HepG2 (cell line): ENCODE measurements at regions not wholly inside any gene's neighbourhood (a gene's known extent, or its start where the extent isn't known, plus 50 kb on each side); places are given as distances from the start of the nearest gene placed in this dataset.

Source experiments
- ATAC-seq: fragments of 200-7000 bp; cut with Tn5 transposase; 3 replicates; pipeline ENCODE4 v1.9.1; 2020; ENCODE audit warnings: mild to moderate bottlenecking, moderate library complexity
- BruUV-seq: library from RNA; stranded (reverse); fragments of 400-500 nt; replicated peaks from 2 replicates; lab custom pipeline; 2021; lab: Mats Ljungman, UMichigan
- CTCF ChIA-PET: fragments of 300-600 bp; formaldehyde crosslinking; extraction: SDS; loops from one replicate; lab custom pipeline; 2021; ENCODE audit warnings: low total read pairs, inconsistent platforms, low intra/inter-chr PET ratio; lab: Yijun Ruan, JAX
- POLR2A ChIA-PET: fragments of 350-600 bp; sonication (Branson Sonifier 250); formaldehyde crosslinking; loops from one replicate; lab custom pipeline; 2020; ENCODE audit warnings: antibody characterized with exemption, inconsistent platforms; lab: Yijun Ruan, JAX
- DNase-seq: peaks from one replicate; pipeline ENCODE4 v3.0.0-alpha.2; 2015; ENCODE audit warnings: low spot score
- FAIRE-seq: peaks from 3 replicates; lab custom pipeline; 2011; peaks lifted over from hg19 to GRCh38; lab: Jason Lieb, UNC
- H2AFZ ChIP-seq: one replicate; pipeline ENCODE4 v1.6.1; 2011; ENCODE audit warnings: low read length, inconsistent platforms
- H3K27ac ChIP-seq: fragments of 300-600 bp; 3 replicates; pipeline ENCODE4 v1.8.0; 2011; ENCODE audit warnings: mixed run types, mild to moderate bottlenecking, mixed read lengths, low read length, inconsistent platforms; ENCODE audit not compliant: insufficient read depth; ENCODE audit errors: extremely low read length
- H3K27me3 ChIP-seq, 2 experiments: fragments of 200-600 bp in 1 of 2; 2 replicates in 1 of 2; 3 replicates in 1 of 2; pipeline versions ENCODE4 v1.6.0 to v1.8.0; 2011; ENCODE audit warnings: low read length in 2 of 2, mild to moderate bottlenecking in 2 of 2, moderate library complexity in 2 of 2, inconsistent platforms in 1 of 2; ENCODE audit not compliant: insufficient read depth in 2 of 2, control insufficient read depth in 1 of 2
- H3K36me3 ChIP-seq, 2 experiments: fragments of 200-600 bp in 1 of 2; replicated peaks in 1 of 2; 2 replicates in 1 of 2; 3 replicates in 1 of 2; pipeline versions ENCODE4 v1.5.1 to v1.8.0; 2011; ENCODE audit warnings: low read length in 2 of 2, inconsistent platforms in 1 of 2; ENCODE audit not compliant: insufficient read depth in 2 of 2, control insufficient read depth in 1 of 2
- H3K4me1 ChIP-seq: 2 replicates; pipeline ENCODE4 v1.5.1; 2012; ENCODE audit warnings: low read length, inconsistent platforms; ENCODE audit not compliant: insufficient read depth
- H3K4me2 ChIP-seq: 2 replicates; pipeline ENCODE4 v1.6.0; 2011; ENCODE audit warnings: low read depth, low read length, inconsistent platforms
- H3K4me3 ChIP-seq, 3 experiments: fragments of 200-600 bp in 1 of 3; sonication (generic), shearing (Covaris generic) in 1 of 3; replicated peaks in 1 of 3; 2 replicates each; pipeline ENCODE4 v1.5.1; 2011 to 2016; ENCODE audit warnings: low read length in 3 of 3, inconsistent platforms in 2 of 3, low read depth in 2 of 3, mild to moderate bottlenecking in 2 of 3, control low read depth in 1 of 3, mixed read lengths in 1 of 3; ENCODE audit not compliant: insufficient read depth in 1 of 3
- H3K79me2 ChIP-seq: one replicate; pipeline ENCODE4 v1.6.1; 2011; ENCODE audit warnings: low read length, inconsistent platforms; ENCODE audit not compliant: insufficient read depth
- H3K9ac ChIP-seq: 2 replicates; pipeline ENCODE4 v1.6.0; 2011; ENCODE audit warnings: mild to moderate bottlenecking, low read depth, low read length, inconsistent platforms; ENCODE audit not compliant: insufficient read depth
- H3K9me3 ChIP-seq: 2 replicates; pipeline ENCODE4 v1.5.1; 2012; ENCODE audit warnings: mild to moderate bottlenecking, low read length
- H4K20me1 ChIP-seq: 2 replicates; pipeline ENCODE4 v1.6.0; 2011; ENCODE audit warnings: inconsistent platforms, mild to moderate bottlenecking, low read length, moderate library complexity; ENCODE audit not compliant: insufficient read depth
- ATF7 ChIP-seq, 2 experiments: fragments of 450-650 bp in 1 of 2; sonication (generic) in 1 of 2; formaldehyde crosslinking in 1 of 2; IDR thresholded peaks; 2 replicates each; pipeline versions ENCODE4 v1.4.0 to v1.6.1; 2016 to 2020; ENCODE audit warnings: antibody characterized with exemption in 1 of 2, mild to moderate bottlenecking in 1 of 2, missing genetic modification reagents in 1 of 2
- FOXJ3 ChIP-seq: sonication (generic); formaldehyde crosslinking; IDR thresholded peaks from 2 replicates; pipeline ENCODE4 v1.4.0; 2020; ENCODE audit warnings: missing genetic modification reagents, mild to moderate bottlenecking, borderline replicate concordance
- NFRKB ChIP-seq: fragments of 450-650 bp; IDR thresholded peaks from 2 replicates; pipeline ENCODE4 v1.6.1; 2017
- SNRNP70 ChIP-seq: fragments of 200-400 bp; formaldehyde crosslinking; IDR thresholded peaks from 2 replicates; pipeline ENCODE4 v1.6.1; 2017; ENCODE audit warnings: mild to moderate bottlenecking, low read depth, low read length, moderate library complexity
- SRSF4 ChIP-seq: fragments of 200-400 bp; formaldehyde crosslinking; IDR thresholded peaks from one replicate; pipeline ENCODE4 v1.6.1; 2018; ENCODE audit warnings: mild to moderate bottlenecking, low read depth, low read length, moderate library complexity; ENCODE audit not compliant: poor library complexity, severe bottlenecking
- TBL1XR1 ChIP-seq: fragments of 150-350 bp; IDR thresholded peaks from 2 replicates; pipeline ENCODE4 v1.6.1; 2014; ENCODE audit warnings: borderline replicate concordance, low read length; ENCODE audit not compliant: partially characterized antibody
- ZNF207 ChIP-seq: fragments of 450-650 bp; IDR thresholded peaks from 2 replicates; pipeline ENCODE4 v1.6.1; 2016; ENCODE audit warnings: antibody characterized with exemption, borderline replicate concordance
- ZNF343 ChIP-seq: sonication (generic); formaldehyde crosslinking; IDR thresholded peaks from 2 replicates; pipeline ENCODE4 v1.4.0; 2020; ENCODE audit warnings: mild to moderate bottlenecking, missing genetic modification reagents
- ZNF615 ChIP-seq: sonication (generic); formaldehyde crosslinking; IDR thresholded peaks from 2 replicates; pipeline ENCODE4 v1.5.0; 2020; ENCODE audit warnings: mild to moderate bottlenecking, missing genetic modification reagents, borderline replicate concordance
- ZNF772 ChIP-seq: sonication (generic); formaldehyde crosslinking; IDR thresholded peaks from 2 replicates; pipeline ENCODE4 v1.5.0; 2020; ENCODE audit warnings: mild to moderate bottlenecking, missing genetic modification reagents
- WGBS: methylation state at CpG from one replicate; pipeline ENCODE4 v1.1.6; 2017; ENCODE audit warnings: low lambda C conversion rate; 5-methylcytosine and 5-hydroxymethylcytosine counted together
- in situ Hi-C: cut with HindIII; loops from 2 replicates; pipeline ENCODE4 v1.10.0; 2017; ENCODE audit warnings: low pct_unique_long_range_greater_than_20kb; ENCODE audit not compliant: extremely low pct_ligation_motif_present
- intact Hi-C: fragments of 100-400 bp; cut with micrococcal nuclease; formaldehyde crosslinking; loops from one replicate; pipeline ENCODE4 v1.10.0; 2022; ENCODE audit not compliant: unreplicated experiment
- TF ChIP-seq, protein P1 (sequence below): sonication (generic); formaldehyde crosslinking; IDR thresholded peaks from 2 replicates; pipeline ENCODE4 v1.4.0; 2020; ENCODE audit warnings: missing genetic modification reagents, mild to moderate bottlenecking, borderline replicate concordance
- TF ChIP-seq, protein P2 (sequence below): sonication (generic); formaldehyde crosslinking; IDR thresholded peaks from 2 replicates; pipeline ENCODE4 v1.5.0; 2020; ENCODE audit warnings: mild to moderate bottlenecking, missing genetic modification reagents, borderline replicate concordance

DNA sequence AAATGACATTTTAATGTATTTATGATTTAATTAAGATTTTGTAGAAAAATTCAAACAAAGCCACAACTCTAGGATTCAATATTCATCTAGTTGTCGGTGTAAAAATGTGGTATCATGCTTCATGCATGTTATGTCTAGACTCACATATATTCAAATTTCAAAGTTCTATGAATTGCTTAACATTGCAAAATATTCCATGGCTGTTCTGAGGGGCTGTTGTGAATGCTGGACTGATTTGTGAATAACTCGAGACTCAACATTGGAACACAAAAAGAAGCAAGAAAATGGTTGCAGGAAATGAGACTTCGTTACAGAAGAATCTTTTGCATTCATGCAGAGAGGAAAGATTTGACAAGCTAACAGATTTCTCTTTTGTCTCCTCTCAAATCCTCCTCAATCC lies 705.9 kb downstream of the DHX35 start:
- 15% methylated on average over 3 of the region's 3 CpGs for whole genome bisulfite sequencing
- Histone ChIP-seq H3K4me2 (no peak overlapping the region), H3K27ac (no peak overlapping the region), H3K4me3 (no peak overlapping the region), H3K79me2 (no peaks in the 10 kb centered on the region), H3K36me3 (no peaks in the 10 kb centered on the region), H3K27me3 (no peaks in the 10 kb centered on the region), H3K4me1 (no peaks in the 10 kb centered on the region), H3K9ac (no peak overlapping the region), H2AFZ (no peak overlapping the region), H4K20me1 (no peaks in the 10 kb centered on the region), H3K9me3 (peaks cover 87% of the 10 kb centered on the region)
- in situ Hi-C loops (no loop called here), intact Hi-C loops (no loop called here)
- ChIA-PET CTCF (no interaction called here), POLR2A (no interaction called here)
- DNase-seq, result no peak
- no TSS peak for BruUV-seq
- no peak for ATAC-seq
- FAIRE-seq, result no peak
- no peak for TF ChIP-seq ZNF615 (CRISPR knock-in tag)
- TF ChIP-seq ZNF343 (CRISPR knock-in tag), result no peak
- TF ChIP-seq, protein P1, sequence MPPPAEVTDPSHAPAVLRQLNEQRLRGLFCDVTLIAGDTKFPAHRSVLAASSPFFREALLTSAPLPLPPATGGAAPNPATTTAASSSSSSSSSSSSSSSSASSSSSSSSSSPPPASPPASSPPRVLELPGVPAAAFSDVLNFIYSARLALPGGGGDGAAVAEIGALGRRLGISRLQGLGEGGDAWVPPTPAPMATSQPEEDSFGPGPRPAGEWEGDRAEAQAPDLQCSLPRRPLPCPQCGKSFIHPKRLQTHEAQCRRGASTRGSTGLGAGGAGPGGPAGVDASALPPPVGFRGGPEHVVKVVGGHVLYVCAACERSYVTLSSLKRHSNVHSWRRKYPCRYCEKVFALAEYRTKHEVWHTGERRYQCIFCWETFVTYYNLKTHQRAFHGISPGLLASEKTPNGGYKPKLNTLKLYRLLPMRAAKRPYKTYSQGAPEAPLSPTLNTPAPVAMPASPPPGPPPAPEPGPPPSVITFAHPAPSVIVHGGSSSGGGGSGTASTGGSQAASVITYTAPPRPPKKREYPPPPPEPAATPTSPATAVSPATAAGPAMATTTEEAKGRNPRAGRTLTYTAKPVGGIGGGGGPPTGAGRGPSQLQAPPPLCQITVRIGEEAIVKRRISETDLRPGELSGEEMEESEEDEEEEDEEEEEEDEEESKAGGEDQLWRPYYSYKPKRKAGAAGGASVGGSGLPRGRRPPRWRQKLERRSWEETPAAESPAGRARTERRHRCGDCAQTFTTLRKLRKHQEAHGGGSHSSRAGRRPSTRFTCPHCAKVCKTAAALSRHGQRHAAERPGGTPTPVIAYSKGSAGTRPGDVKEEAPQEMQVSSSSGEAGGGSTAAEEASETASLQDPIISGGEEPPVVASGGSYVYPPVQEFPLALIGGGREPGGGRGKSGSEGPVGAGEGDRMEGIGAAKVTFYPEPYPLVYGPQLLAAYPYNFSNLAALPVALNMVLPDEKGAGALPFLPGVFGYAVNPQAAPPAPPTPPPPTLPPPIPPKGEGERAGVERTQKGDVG (CRISPR knock-in tag), result no peak
- TF ChIP-seq NFRKB, result no peak
- no peak for TF ChIP-seq ATF7 (IDR thresholded peaks at IDR 0.05)
- no peak for TF ChIP-seq ATF7 (CRISPR knock-in tag; IDR thresholded peaks at IDR 0.05)
- no peak for TF ChIP-seq ZNF207
- no peak for TF ChIP-seq SNRNP70
- no peak for TF ChIP-seq ZNF772
- no peak for TF ChIP-seq SRSF4
- TF ChIP-seq, protein P2, sequence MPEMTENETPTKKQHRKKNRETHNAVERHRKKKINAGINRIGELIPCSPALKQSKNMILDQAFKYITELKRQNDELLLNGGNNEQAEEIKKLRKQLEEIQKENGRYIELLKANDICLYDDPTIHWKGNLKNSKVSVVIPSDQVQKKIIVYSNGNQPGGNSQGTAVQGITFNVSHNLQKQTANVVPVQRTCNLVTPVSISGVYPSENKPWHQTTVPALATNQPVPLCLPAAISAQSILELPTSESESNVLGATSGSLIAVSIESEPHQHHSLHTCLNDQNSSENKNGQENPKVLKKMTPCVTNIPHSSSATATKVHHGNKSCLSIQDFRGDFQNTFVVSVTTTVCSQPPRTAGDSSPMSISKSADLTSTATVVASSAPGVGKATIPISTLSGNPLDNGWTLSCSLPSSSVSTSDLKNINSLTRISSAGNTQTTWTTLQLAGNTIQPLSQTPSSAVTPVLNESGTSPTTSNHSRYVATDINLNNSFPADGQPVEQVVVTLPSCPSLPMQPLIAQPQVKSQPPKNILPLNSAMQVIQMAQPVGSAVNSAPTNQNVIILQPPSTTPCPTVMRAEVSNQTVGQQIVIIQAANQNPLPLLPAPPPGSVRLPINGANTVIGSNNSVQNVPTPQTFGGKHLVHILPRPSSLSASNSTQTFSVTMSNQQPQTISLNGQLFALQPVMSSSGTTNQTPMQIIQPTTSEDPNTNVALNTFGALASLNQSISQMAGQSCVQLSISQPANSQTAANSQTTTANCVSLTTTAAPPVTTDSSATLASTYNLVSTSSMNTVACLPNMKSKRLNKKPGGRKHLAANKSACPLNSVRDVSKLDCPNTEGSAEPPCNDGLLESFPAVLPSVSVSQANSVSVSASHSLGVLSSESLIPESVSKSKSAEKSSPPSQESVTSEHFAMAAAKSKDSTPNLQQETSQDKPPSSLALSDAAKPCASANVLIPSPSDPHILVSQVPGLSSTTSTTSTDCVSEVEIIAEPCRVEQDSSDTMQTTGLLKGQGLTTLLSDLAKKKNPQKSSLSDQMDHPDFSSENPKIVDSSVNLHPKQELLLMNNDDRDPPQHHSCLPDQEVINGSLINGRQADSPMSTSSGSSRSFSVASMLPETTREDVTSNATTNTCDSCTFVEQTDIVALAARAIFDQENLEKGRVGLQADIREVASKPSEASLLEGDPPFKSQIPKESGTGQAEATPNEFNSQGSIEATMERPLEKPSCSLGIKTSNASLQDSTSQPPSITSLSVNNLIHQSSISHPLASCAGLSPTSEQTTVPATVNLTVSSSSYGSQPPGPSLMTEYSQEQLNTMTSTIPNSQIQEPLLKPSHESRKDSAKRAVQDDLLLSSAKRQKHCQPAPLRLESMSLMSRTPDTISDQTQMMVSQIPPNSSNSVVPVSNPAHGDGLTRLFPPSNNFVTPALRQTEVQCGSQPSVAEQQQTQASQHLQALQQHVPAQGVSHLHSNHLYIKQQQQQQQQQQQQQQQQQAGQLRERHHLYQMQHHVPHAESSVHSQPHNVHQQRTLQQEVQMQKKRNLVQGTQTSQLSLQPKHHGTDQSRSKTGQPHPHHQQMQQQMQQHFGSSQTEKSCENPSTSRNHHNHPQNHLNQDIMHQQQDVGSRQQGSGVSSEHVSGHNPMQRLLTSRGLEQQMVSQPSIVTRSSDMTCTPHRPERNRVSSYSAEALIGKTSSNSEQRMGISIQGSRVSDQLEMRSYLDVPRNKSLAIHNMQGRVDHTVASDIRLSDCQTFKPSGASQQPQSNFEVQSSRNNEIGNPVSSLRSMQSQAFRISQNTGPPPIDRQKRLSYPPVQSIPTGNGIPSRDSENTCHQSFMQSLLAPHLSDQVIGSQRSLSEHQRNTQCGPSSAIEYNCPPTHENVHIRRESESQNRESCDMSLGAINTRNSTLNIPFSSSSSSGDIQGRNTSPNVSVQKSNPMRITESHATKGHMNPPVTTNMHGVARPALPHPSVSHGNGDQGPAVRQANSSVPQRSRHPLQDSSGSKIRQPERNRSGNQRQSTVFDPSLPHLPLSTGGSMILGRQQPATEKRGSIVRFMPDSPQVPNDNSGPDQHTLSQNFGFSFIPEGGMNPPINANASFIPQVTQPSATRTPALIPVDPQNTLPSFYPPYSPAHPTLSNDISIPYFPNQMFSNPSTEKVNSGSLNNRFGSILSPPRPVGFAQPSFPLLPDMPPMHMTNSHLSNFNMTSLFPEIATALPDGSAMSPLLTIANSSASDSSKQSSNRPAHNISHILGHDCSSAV, result no peak
- TF ChIP-seq TBL1XR1, result no peak
- TF ChIP-seq FOXJ3 (CRISPR knock-in tag), result no peak
